HG03159 (cell line): ENCODE measurements at regions not wholly inside any gene's neighbourhood (a gene's known extent, or its start where the extent isn't known, plus 50 kb on each side); places are given as distances from the start of the nearest gene placed in this dataset.
"Not testable (repeated sequence)": the region's sequence is repeated elsewhere in the genome, so short reads cannot be mapped to it uniquely, and the experiment has no call there.

ENCODE experiments used
- ATAC-seq: cut with Tn5 transposase; IDR thresholded peaks from one replicate; pipeline ENCODE4 v1.9.1; 2021; ENCODE audit warnings: mild to moderate bottlenecking, moderate library complexity; ENCODE audit not compliant: unreplicated experiment

- ATAC-seq = not testable (repeated sequence)
These were observed 58.2 kb upstream of the PLCXD1 start for GRCh38 chrX:222800-223513.

- ATAC-seq = not testable (repeated sequence)
These were observed 57.7 kb upstream of the PLCXD1 start for GRCh38 chrX:223514-223854.

GRCh38 chrX:226474-227164, 54.6 kb upstream of the PLCXD1 start:
- peak; percentile 52 for ATAC-seq

GRCh38 chrX:227396-227795, 53.8 kb upstream of the PLCXD1 start:
- ATAC-seq = not testable (repeated sequence)
